Fibroblast of skin of right biceps (primary cell): ENCODE measurements at regions not wholly inside any gene's neighbourhood (a gene's known extent, or its start where the extent isn't known, plus 50 kb on each side); places are given as distances from the start of the nearest gene placed in this dataset.

Source experiments
- DNase-seq: peaks from one replicate; pipeline ENCODE4 v3.0.0-alpha.2; 2013

DNA sequence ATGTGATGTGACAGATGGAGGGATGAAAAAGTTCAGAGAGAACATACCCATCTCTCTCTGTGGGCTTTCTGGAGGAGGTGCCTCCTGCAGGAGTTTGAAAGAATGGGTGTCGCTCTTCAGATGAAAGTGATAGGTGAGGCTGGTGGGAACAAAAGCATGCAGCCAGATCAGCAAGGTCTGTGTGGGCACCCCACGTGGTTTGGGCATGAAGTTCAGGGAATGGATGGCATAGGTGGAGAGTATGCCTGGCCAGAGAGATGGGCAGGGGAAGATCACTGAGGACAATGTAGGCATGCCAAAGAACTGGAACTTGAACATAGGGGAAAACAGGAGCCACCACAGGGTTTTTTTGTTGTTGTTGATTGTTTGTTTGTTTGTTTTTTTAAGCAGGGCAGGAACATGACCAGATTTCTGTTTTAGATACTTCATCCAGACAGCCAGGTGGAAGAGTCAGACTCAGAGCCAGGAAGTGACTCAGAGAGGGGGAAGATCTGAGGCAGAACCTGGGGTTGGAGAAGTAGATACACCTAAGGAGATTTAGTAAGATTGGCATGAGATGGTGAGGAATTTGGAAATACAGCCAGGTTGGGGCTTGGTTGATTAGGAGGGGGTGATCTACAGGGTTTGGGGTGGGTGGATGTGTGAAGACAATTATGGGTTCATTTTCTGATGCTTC is 64.8 kb upstream of the CLSTN2 start:
- DNase-seq, result no peak

DNA sequence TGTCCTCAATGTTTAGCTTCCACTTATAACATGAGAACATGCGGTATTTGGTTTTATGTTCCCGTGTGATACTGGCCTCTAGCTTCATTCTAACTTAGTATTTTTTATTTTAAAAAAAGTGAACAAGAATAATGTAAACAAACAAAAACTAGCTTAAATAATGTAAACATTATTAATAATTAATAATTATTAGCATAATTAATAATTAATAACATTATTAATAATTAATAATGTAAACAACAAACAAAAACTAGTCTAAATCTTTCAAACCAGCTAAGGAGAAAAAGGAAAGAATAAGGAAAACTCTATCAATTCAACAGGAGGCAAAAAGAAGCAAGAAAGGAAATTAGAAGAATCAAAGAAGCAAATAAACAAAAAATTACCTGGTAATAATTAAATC is 66.2 kb upstream of the CLSTN2 start:
- DNase-seq, result no peak

DNA sequence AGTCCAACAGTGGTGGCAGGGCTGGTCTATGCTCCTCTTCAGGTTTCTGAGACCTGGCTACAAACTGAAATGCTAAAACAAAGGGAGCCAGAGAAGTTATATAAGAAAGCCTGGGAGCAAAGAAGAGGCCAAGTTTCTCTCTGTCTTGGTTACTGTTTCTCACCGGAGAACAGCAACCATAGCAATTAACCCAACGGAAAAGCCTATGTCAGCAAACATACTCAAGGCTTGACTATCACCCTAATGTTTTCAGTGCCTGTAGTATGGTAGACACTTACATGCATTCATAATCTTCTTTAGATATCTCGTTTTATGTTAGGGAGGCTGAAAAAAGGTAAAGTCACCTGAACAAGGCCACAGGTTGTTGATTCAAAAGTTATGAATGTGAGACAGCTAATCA is 86.3 kb upstream of the CLSTN2 start:
- no peak for DNase-seq

DNA sequence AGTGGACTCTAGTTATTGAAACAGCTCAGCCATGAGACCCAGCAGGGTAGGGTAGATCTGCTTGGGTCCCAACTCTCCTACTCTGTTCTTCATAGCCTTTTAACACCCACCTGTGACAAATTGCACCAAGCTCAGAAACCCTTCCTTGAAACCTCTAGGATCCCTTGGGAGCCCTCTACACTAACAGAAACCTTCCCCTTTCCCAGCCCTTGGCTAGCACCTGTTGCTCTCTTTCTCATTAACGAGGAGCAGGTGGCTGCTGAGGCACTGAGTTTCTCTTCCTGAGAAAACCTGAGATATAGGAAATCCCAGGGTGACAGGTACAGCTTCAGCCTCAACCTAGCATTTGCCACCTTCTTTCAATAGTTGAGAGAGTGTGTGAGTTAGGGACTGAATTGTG is 88.3 kb upstream of the CLSTN2 start:
- no peak for DNase-seq

- DNase-seq, result no peak
These were observed 95.3 kb upstream of the CLSTN2 start for GRCh38 chr3:139839659-139840058.

- DNase-seq, result no peak
These were observed 96.0 kb upstream of the CLSTN2 start for GRCh38 chr3:139839014-139839413.

DNA sequence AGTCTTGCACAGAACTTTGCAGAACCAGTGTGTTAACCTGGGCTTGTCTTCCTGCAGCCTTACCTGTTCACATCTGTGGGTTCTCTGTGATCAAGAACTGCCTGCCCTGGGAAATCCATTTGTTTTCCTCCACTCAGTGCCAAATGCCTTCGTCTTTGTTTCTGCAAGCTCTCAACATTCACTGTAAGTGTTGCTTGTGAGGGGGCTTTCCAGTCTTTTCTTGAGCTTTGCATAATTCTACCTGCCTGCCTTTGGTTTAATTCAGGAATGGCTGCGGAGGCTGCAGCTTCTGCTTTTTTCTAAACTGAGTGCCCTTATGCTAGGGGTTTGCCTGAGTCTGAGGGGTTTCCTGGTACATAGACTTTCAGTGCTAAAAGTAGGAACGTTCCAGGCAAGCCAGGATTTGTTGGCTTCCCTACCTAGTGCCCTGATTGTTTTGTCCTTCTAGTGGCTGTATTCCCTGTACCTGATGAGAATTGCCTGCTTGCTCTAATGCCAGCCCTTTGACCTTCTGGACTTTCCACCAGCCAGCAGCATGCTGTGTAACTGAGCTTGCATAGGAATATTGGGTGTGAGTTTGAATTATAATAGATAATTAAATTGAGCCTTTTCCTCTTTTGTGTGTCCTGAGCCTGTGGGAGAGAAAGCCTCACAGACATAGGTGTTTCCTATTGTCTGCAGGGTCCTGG is 96.6 kb upstream of the CLSTN2 start:
- no peak for DNase-seq

- DNase-seq, result no peak
These were observed 98.1 kb upstream of the CLSTN2 start for GRCh38 chr3:139836698-139837464.

DNA sequence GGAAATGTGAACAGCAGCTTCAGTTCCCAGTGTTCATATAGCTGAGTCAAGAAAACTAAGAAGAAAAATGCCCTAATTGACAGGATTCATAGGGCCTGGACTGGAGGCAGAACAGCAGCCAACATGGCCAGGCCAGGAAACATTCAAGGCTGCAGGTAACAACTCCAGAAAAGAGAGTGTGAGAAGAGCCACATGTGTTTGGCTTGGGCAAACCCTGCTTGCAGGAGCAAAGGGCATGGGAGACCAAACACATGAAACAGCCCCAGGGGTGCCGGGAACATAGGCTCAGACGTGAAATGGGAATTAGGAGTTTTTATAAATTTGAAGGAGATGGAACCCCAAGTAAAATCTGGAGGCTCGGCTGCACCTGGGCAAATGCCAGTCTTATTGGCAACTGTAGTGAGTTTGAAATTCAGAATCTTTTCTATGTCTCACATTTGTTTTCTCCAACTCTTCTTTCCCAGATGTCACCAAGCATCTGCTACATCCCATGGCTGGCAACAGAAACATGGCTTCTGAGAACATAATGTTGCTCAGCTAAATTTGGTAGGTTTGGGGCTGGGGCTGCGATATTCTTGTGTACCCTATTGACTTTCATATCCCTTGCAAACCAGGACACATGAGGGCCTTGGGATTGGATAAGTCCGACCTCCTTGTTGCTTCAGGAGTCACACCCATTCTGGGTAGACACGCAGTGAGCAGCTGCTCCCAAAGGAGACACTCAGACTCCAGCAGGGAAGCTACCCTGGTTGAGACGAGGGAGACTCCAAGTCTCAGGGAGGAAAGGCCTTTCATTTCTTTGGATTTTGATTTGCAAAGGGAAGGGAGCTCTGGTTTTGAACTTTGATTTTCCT is 98.9 kb upstream of the CLSTN2 start:
- DNase-seq, result no peak

DNA sequence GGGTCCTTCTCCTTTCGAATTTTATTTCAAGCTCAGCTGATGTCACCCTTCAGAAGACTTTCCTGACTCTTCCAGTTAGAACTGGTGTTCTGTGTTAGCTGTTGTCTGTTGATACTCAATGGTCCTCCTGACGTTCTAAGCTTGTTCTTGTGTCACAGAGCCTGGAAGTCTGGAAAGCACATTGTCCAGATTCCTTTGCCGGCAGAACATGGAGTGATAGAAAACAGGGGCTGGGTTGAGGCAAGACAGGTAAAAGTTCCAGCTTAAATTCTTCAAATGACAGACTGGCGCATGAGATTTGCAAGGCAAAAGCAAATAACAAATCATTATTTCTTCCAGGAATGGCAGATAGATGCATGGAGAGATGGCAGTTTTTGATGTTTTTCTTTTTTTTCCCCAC is 102.0 kb upstream of the CLSTN2 start:
- DNase-seq, result no peak

DNA sequence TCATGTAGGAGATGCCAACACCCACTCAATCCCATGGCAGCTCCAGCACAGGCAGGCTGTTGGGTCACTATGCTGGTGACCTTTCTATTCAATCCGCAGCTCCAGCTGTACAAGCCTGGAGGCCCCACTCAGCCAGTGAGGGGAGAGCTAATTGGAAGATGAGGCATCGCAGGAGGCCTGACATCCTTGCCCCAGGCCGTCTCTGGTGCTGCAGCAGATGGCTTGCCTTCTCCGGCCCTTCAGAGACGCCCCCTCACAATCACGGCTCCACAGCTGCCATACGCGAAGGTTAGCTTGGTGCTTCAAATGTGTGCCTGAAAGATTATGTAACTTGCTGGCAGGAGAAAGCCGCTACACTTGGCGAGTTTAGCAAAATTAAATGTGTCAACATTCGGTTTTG is 104.2 kb upstream of the CLSTN2 start:
- no peak for DNase-seq

GRCh38 chr3:139827833-139828232 is 107.2 kb upstream of the CLSTN2 start:
- DNase-seq, result no peak

- no peak for DNase-seq
These were observed 110.1 kb upstream of the CLSTN2 start for GRCh38 chr3:139824864-139825263.

DNA sequence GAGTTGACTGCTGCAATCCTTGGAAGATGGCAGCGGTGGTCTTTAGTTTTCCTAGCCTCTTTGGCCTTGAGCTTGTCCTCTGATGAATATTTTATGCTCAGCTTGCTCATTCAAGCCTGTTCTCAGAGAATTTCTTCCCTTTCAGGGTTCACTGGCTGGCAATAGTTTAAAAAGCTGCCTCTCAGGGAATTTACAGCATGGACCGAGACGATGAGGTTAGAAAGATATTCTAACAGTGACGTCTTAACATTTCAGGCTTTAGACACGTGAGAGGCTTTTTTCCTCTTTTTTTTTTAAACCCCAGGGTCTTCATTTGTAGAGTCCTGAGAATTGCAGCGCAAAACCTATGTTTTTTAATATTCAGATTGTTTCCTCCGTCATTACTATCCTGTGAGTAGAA is 120.3 kb upstream of the CLSTN2 start:
- DNase-seq, result no peak

DNA sequence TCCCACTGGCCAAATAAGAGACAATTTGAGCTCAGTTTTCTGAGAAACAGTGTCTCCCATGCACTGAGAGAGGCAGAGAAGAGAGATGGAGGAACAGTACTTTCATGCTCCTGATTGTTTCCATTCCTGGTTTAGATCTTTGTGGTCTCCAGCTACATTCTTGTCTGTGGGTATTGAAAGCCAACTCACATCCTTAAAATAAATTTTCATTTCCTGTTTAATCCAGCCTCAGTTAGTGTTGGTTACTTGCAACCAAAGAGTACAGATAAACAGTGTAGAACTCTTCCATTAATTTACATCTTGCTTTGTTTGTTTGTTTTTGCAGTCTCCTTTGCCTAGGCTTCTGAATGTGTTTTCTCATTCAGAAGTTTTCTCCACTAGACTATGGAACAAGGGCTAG is 123.7 kb upstream of the CLSTN2 start:
- no peak for DNase-seq

- no peak for DNase-seq
These were observed 126.8 kb upstream of the CLSTN2 start for GRCh38 chr3:139808201-139808600.

DNA sequence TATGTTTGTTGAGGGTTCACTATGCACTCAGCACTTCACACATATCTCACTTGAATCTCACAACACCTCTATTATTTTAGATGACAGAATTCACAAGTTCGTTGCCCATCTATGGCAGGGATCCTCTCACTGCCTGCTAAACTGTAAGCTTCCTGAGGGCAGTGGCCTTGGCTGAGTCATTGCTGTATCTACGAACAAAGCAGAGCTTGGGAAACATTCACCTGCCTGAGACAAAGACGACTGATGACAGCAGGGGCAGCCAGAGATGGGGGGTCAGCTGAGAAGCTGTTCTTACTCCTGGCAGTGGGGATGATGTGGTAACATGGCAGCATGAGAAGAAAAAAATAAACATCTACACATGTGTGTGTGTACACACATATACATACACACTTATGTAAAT is 125.5 kb upstream of the NMNAT3 start:
- no peak for DNase-seq

- peak; percentile 24 for DNase-seq
These were observed 120.1 kb upstream of the NMNAT3 start for GRCh38 chr3:139797724-139798343.

- DNase-seq, result no peak
These were observed 116.9 kb upstream of the NMNAT3 start for GRCh38 chr3:139794469-139795265.

- DNase-seq, result no peak
These were observed 115.6 kb upstream of the NMNAT3 start for GRCh38 chr3:139793408-139793807.

GRCh38 chr3:139780593-139780992 is 102.8 kb upstream of the NMNAT3 start:
- DNase-seq, result no peak
